SW 1271 (cell line): ENCODE measurements at regions not wholly inside any gene's neighbourhood (a gene's known extent, or its start where the extent isn't known, plus 50 kb on each side); places are given as distances from the start of the nearest gene placed in this dataset.
"Not testable (repeated sequence)": the region's sequence is repeated elsewhere in the genome, so short reads cannot be mapped to it uniquely, and the experiment has no call there.

Experiments
- DNase-seq, 2 experiments: peaks; one replicate each; lab custom pipeline; 2025; lab: John Stamatoyannopoulos, UW

- no peak for DNase-seq
Observed at GRCh38 chr13:65500481-65500880, 1729.7 kb downstream of the PCDH9 start.

- no peak for DNase-seq
Observed at GRCh38 chr13:65499256-65499655, 1730.9 kb downstream of the PCDH9 start.

GRCh38 chr13:65497265-65497664 lies 1732.9 kb downstream of the PCDH9 start:
- DNase-seq = peak; percentile 23 to 31

- DNase-seq = not testable (repeated sequence)
Observed at GRCh38 chr13:65490725-65491124, 1739.4 kb downstream of the PCDH9 start.

GRCh38 chr13:65488606-65489005 lies 1741.5 kb downstream of the PCDH9 start:
- no peak for DNase-seq

DNA sequence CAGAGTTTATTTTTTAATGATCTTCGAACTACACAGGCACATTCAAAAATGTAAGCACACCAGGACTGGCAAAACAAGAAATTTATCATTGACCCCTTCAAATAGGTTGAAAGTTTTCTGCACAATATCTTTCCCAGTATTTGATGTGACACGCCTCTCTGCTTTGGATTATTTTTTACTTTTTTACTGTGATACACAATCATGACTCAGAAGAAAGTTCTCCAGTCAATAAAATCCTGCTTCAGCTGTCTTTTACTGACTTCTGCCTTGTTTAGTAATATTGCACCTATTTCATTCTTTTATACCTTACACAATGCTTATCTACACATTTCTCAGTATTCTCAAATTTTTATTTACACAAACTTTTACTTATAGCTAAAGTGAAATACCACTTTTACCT lies 1750.4 kb downstream of the PCDH9 start:
- no peak for DNase-seq

DNA sequence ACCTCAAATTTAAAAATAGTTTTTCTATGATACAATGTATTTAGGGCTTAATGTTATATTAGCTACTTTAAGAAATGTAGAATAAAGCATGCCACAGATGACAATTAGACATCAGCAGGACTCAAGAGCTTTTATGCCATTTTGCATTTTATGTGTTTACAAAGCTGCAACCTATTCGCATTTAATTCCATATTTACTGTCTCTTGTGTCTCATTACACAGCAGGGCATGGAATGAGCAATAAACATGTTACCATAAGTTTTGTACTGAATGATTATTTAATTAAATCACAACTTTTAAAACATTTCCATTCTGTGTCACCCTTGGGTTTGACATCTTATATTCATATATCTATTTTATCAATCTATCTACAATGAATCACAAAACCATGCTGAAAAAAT lies 1756.9 kb downstream of the PCDH9 start:
- no peak for DNase-seq

- no peak for DNase-seq
Observed at GRCh38 chr13:65472336-65472735, 1757.8 kb downstream of the PCDH9 start.

- no peak for DNase-seq
Observed at GRCh38 chr13:65470781-65471180, 1759.4 kb downstream of the PCDH9 start.

GRCh38 chr13:65468628-65469027 lies 1761.5 kb downstream of the PCDH9 start:
- no peak for DNase-seq

DNA sequence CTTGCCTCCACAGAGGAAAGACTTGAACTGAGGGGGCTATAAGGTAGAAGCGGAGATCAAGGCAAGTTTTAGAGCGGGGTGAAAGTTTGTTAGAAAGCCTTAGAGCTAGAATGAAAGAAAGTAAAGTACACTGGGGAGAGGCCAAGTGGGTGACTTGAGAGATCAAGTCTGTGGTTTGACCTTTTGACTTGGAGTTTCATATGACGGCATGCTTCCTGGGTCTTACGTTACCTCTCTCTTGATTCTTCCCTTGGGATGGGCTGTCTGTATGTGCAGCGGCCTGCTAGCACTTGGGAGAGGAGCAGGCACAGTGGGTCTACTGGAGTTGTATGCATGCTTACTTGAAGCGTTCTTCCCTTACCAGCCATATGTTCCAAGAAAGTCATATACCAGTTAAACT lies 1768.5 kb downstream of the PCDH9 start:
- no peak for DNase-seq

DNA sequence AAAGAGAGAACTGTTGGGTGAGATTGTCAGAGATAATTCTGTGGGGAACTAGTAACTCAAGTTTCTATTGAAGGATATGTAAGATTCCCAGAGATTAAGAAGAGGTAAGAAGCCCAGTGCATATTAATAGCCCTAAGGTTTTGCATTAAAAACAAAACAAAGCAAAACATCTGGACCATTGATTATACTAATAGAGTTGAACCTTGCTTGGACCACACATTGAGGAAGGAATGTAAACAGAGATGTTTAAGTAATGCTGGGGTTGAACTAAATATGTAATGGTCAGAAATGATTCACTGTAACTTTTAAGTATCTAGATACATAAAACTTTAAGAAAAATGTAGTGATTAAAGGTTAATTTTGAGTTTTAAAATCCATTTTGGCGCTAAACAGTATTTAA lies 1770.0 kb downstream of the PCDH9 start:
- no peak for DNase-seq

- DNase-seq = no peak
Observed at GRCh38 chr13:65456150-65456912, 1773.8 kb downstream of the PCDH9 start.

GRCh38 chr13:65454403-65454802 lies 1775.7 kb downstream of the PCDH9 start:
- DNase-seq = no peak

DNA sequence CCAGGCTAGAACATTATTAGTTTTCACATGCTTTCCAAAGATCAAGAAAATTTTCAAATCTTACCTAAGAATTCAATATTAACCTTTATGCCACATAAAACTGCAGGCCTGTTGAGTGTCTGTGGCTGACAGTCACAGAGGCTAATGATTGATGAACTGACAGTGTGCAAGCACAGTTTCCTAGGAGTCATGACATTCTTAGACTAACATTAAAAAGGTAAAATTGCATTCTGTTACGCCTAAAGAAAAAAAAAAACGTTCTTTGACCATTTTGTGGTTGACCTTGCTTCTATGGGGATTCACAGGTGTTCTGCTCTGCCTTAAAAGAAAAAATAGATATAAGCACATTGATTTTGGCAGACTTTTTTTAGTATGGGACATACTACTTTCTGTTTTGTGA lies 1776.2 kb downstream of the PCDH9 start:
- DNase-seq = no peak

GRCh38 chr13:65445340-65445739 lies 1784.8 kb downstream of the PCDH9 start:
- DNase-seq = no peak

GRCh38 chr13:65435590-65435989 lies 1794.5 kb downstream of the PCDH9 start:
- no peak for DNase-seq

DNA sequence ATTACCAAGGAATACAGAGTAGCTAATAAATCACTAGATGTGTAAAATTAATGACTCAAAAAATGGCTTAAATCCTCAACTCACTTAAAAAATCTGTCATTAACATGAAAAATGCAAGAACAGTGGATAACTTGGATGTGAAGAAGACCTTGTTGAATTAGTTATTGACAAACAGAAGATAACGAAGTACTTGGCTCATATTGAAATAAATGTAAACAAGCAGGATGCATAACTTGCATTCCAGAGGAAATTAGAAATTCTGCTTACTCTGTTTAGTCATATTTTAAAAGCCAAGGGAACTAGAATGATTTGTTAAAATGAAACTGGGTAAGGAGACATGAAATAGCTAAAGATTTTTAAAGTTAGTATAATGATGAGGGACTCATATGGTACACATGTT lies 1812.2 kb downstream of the PCDH9 start:
- no peak for DNase-seq

DNA sequence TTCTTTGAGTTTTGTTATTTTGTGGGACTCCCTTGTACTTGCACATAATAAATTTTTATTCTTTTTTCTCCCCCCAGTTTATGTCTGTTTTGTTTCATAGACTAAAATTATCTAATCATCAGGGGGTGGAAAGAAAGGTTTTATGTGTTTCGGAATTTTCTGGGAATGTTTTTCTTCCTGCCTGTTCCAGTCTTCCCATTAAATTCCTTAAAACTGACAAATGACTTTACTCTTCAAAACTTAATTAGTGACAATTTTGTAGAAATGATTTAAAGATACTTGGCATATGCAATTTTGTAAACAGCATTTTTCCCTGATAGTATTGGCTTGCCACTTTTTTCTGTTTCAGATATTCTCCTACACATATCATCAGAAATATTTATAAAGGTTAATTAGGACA lies 1813.4 kb downstream of the PCDH9 start:
- no peak for DNase-seq

- no peak for DNase-seq
Observed at GRCh38 chr13:65414187-65414586, 1815.9 kb downstream of the PCDH9 start.

DNA sequence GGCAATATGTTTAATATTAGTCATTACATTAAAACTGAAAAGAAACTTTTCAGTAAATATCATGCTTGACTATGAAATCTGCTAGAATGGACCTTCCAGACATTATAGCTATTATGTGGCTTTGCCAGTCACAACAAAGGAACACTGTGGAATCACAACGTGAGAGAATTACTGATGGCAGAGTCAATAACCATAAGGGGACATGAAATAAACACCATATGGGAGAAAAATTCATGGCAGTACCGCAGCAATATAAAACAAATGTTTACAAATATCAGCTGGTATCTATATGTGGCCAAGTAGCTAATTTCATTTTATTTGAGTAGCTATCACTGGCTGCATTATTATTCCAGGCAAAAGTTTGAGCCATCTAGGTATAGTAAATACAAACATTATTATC lies 1818.6 kb downstream of the PCDH9 start:
- no peak for DNase-seq

DNA sequence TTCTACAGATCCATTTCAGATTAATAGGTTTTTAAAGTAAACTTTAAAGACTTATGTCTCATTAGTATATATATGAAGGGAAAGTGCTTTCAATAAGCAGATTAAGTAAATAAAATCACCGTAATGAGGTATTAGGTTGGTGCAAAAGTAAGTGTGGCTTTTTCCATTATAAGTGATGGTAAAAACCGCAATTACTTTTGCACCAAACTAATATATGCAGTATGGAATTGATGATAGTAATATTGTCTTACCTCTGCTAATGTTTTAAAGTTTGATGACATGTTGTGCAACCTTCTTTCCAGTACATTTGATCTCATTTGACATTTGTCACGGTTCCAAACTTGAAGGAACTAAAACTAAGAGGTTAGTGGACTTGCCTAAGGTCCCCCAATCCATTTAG lies 1819.3 kb downstream of the PCDH9 start:
- DNase-seq = no peak

- DNase-seq = no peak
Observed at GRCh38 chr13:65401315-65401714, 1828.8 kb downstream of the PCDH9 start.

DNA sequence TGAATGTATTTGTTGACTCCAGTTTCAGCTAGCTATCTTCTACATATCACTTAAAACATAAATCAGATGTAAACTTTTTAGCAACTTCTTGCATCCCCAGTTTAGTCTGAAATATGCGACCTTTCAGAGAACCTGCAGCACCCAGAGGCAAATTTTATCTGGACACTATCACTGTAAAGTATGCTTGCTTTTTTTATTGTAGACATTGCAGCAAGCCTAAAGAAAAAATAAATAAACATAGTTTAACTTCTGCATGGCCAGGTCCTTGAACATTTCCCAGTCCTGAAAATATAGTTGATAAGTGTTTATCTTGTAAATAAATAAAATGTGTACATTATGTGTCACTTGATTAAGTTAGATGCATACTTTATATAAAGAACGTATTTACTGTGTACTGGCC lies 1829.4 kb downstream of the PCDH9 start:
- no peak for DNase-seq
